ENCODE measurements at regions not wholly inside any gene's neighbourhood (a gene's known extent, or its start where the extent isn't known, plus 50 kb on each side); places are given as distances from the start of the nearest gene placed in this dataset.

- TF ChIP-seq, protein P1, sequence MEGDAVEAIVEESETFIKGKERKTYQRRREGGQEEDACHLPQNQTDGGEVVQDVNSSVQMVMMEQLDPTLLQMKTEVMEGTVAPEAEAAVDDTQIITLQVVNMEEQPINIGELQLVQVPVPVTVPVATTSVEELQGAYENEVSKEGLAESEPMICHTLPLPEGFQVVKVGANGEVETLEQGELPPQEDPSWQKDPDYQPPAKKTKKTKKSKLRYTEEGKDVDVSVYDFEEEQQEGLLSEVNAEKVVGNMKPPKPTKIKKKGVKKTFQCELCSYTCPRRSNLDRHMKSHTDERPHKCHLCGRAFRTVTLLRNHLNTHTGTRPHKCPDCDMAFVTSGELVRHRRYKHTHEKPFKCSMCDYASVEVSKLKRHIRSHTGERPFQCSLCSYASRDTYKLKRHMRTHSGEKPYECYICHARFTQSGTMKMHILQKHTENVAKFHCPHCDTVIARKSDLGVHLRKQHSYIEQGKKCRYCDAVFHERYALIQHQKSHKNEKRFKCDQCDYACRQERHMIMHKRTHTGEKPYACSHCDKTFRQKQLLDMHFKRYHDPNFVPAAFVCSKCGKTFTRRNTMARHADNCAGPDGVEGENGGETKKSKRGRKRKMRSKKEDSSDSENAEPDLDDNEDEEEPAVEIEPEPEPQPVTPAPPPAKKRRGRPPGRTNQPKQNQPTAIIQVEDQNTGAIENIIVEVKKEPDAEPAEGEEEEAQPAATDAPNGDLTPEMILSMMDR (IDR thresholded peaks at IDR 0.05), result no peak
- TF ChIP-seq EZH2 (IDR thresholded peaks at IDR 0.05; ENCODE audit: borderline replicate concordance, insufficient read depth, low read depth, low read length, poor library complexity, severe bottlenecking), result no peak
Measured at GRCh38 chr12:124196236-124196635, 98.7 kb upstream of the RFLNA start.

Measured in B cell (primary cell).